HEK293 (cell line): ENCODE measurements at regions not wholly inside any gene's neighbourhood (a gene's known extent, or its start where the extent isn't known, plus 50 kb on each side); places are given as distances from the start of the nearest gene placed in this dataset.

Source experiments
- CTCF ChIA-PET: fragments of 350-600 bp; formaldehyde crosslinking; extraction: SDS; loops from one replicate; lab custom pipeline; 2021; ENCODE audit warnings: antibody characterized with exemption; lab: Yijun Ruan, JAX
- POLR2A ChIA-PET: fragments of 300-600 bp; formaldehyde crosslinking; extraction: SDS; loops from one replicate; lab custom pipeline; 2020; ENCODE audit warnings: antibody characterized with exemption, inconsistent platforms; lab: Yijun Ruan, JAX
- H3K27ac ChIP-seq: fragments of 200-500 bp; sonication (Bioruptor generic); 2 replicates; pipeline ENCODE4 v1.5.1; 2014; ENCODE audit warnings: low read depth, low read length, control low read depth, inconsistent platforms; ENCODE audit errors: extremely low read depth
- H3K36me3 ChIP-seq, 2 experiments: fragments of 200-500 bp in 1 of 2; sonication (Bioruptor generic) in 1 of 2; 1 replicate in 1 of 2; 2 replicates in 1 of 2; pipeline ENCODE4 v1.5.1; 2014 to 2017; ENCODE audit warnings: inconsistent platforms in 2 of 2, low read length in 2 of 2; ENCODE audit not compliant: control insufficient read depth in 2 of 2, insufficient read depth in 1 of 2
- H3K4me1 ChIP-seq: fragments of 200-500 bp; sonication (Bioruptor generic); 2 replicates; pipeline ENCODE4 v1.5.1; 2014; ENCODE audit warnings: mild to moderate bottlenecking, low read length, inconsistent platforms; ENCODE audit not compliant: control insufficient read depth, insufficient read depth
- H3K4me3 ChIP-seq: 2 replicates; pipeline ENCODE4 v1.5.1; 2011; ENCODE audit warnings: low read depth, mild to moderate bottlenecking, control low read depth, low read length, moderate library complexity
- H3K9me3 ChIP-seq: fragments of 200-500 bp; sonication (Bioruptor generic); 2 replicates; pipeline ENCODE4 v1.5.1; 2014; ENCODE audit warnings: low read depth, low read length, inconsistent platforms; ENCODE audit not compliant: control insufficient read depth, insufficient read depth
- MYNN ChIP-seq: fragments of 450-650 bp; formaldehyde crosslinking; IDR thresholded peaks from 2 replicates; pipeline ENCODE4 v1.5.1; 2016; ENCODE audit warnings: missing biosample characterization, missing genetic modification characterization, borderline replicate concordance
- OVOL3 ChIP-seq: fragments of 450-650 bp; formaldehyde crosslinking; IDR thresholded peaks from 2 replicates; pipeline ENCODE4 v1.5.1; 2016; ENCODE audit warnings: missing biosample characterization, missing genetic modification characterization
- PRDM1 ChIP-seq: fragments of 450-650 bp; formaldehyde crosslinking; IDR thresholded peaks from 2 replicates; pipeline ENCODE4; 2016; ENCODE audit warnings: missing biosample characterization, missing genetic modification characterization
- SP2 ChIP-seq: fragments of 450-650 bp; formaldehyde crosslinking; IDR thresholded peaks from 2 replicates; pipeline ENCODE4 v1.5.1; 2016; ENCODE audit warnings: missing biosample characterization, missing genetic modification characterization
- ZBTB8A ChIP-seq: fragments of 450-650 bp; formaldehyde crosslinking; IDR thresholded peaks from 2 replicates; pipeline ENCODE4 v1.5.1; 2016; ENCODE audit warnings: missing biosample characterization, missing genetic modification characterization
- ZNF132 ChIP-seq: fragments of 450-650 bp; formaldehyde crosslinking; IDR thresholded peaks from 2 replicates; pipeline ENCODE4 v1.5.1; 2017; ENCODE audit warnings: missing biosample characterization, missing genetic modification characterization, borderline replicate concordance
- ZNF138 ChIP-seq: fragments of 450-650 bp; formaldehyde crosslinking; IDR thresholded peaks from 2 replicates; pipeline ENCODE4 v1.5.1; 2016; ENCODE audit warnings: missing biosample characterization, missing genetic modification characterization, borderline replicate concordance
- ZNF175 ChIP-seq: fragments of 450-650 bp; formaldehyde crosslinking; IDR thresholded peaks from 2 replicates; pipeline ENCODE4 v1.5.1; 2016; ENCODE audit warnings: missing biosample characterization, missing genetic modification characterization
- ZNF211 ChIP-seq: fragments of 450-650 bp; formaldehyde crosslinking; IDR thresholded peaks from 2 replicates; pipeline ENCODE4 v1.5.1; 2016; ENCODE audit warnings: low read depth, missing biosample characterization, missing genetic modification characterization
- ZNF274 ChIP-seq, 2 experiments: fragments of 200-500 bp in 1 of 2; fragments of 450-650 bp in 1 of 2; sonication (Bioruptor generic) in 1 of 2; formaldehyde crosslinking in 1 of 2; IDR thresholded peaks; 2 replicates each; pipeline versions ENCODE4 v1.5.1 to v1.6.1; 2014 to 2016; ENCODE audit warnings: borderline replicate concordance in 1 of 2, inconsistent platforms in 1 of 2, low read length in 1 of 2, missing biosample characterization in 1 of 2, missing genetic modification characterization in 1 of 2
- ZNF350 ChIP-seq: fragments of 450-650 bp; formaldehyde crosslinking; IDR thresholded peaks from 2 replicates; pipeline ENCODE4 v1.5.0; 2017; ENCODE audit warnings: missing biosample characterization, mild to moderate bottlenecking, missing genetic modification characterization
- ZNF473 ChIP-seq: fragments of 450-650 bp; formaldehyde crosslinking; IDR thresholded peaks from 2 replicates; pipeline ENCODE4 v1.5.1; 2017; ENCODE audit warnings: missing biosample characterization, missing genetic modification characterization
- ZNF510 ChIP-seq: fragments of 450-650 bp; formaldehyde crosslinking; IDR thresholded peaks from 2 replicates; pipeline ENCODE4 v1.5.1; 2018; ENCODE audit warnings: mild to moderate bottlenecking, missing genetic modification characterization, missing biosample characterization; ENCODE audit not compliant: insufficient replicate concordance
- ZNF514 ChIP-seq: fragments of 450-650 bp; formaldehyde crosslinking; IDR thresholded peaks from 2 replicates; pipeline ENCODE4 v1.5.1; 2016; ENCODE audit warnings: missing biosample characterization, missing genetic modification characterization
- ZNF624 ChIP-seq: fragments of 450-650 bp; formaldehyde crosslinking; IDR thresholded peaks from 2 replicates; pipeline ENCODE4 v1.5.1; 2017; ENCODE audit warnings: missing biosample characterization, missing genetic modification characterization
- ZNF626 ChIP-seq: fragments of 450-650 bp; sonication (Bioruptor Pico); formaldehyde crosslinking; IDR thresholded peaks from 2 replicates; pipeline ENCODE4 v1.5.1; 2018; ENCODE audit warnings: missing biosample characterization, missing genetic modification characterization, inconsistent platforms
- ZNF791 ChIP-seq: fragments of 450-650 bp; formaldehyde crosslinking; IDR thresholded peaks from 2 replicates; pipeline ENCODE4 v1.5.1; 2016; ENCODE audit warnings: missing biosample characterization, missing genetic modification characterization
- TF ChIP-seq, protein P1 (sequence below): fragments of 450-650 bp; formaldehyde crosslinking; IDR thresholded peaks from 2 replicates; pipeline ENCODE4 v1.5.1; 2016; ENCODE audit warnings: missing biosample characterization, missing genetic modification characterization
- TF ChIP-seq, protein P2 (sequence below): fragments of 450-650 bp; formaldehyde crosslinking; IDR thresholded peaks from 2 replicates; pipeline ENCODE4 v1.5.1; 2016; ENCODE audit warnings: missing biosample characterization, missing genetic modification characterization
- TF ChIP-seq, protein P3 (sequence below): fragments of 450-650 bp; formaldehyde crosslinking; IDR thresholded peaks from 2 replicates; pipeline ENCODE4 v1.5.1; 2017; ENCODE audit warnings: missing biosample characterization, mild to moderate bottlenecking, missing genetic modification characterization, moderate library complexity
- TF ChIP-seq, protein P4 (sequence below): fragments of 450-650 bp; formaldehyde crosslinking; IDR thresholded peaks from 2 replicates; pipeline ENCODE4 v1.5.1; 2016; ENCODE audit warnings: missing biosample characterization, missing genetic modification characterization
- TF ChIP-seq, protein P5 (sequence below): fragments of 450-650 bp; formaldehyde crosslinking; IDR thresholded peaks from 2 replicates; pipeline ENCODE4 v1.5.1; 2016; ENCODE audit warnings: missing biosample characterization, missing genetic modification characterization

- TF ChIP-seq, protein P1, sequence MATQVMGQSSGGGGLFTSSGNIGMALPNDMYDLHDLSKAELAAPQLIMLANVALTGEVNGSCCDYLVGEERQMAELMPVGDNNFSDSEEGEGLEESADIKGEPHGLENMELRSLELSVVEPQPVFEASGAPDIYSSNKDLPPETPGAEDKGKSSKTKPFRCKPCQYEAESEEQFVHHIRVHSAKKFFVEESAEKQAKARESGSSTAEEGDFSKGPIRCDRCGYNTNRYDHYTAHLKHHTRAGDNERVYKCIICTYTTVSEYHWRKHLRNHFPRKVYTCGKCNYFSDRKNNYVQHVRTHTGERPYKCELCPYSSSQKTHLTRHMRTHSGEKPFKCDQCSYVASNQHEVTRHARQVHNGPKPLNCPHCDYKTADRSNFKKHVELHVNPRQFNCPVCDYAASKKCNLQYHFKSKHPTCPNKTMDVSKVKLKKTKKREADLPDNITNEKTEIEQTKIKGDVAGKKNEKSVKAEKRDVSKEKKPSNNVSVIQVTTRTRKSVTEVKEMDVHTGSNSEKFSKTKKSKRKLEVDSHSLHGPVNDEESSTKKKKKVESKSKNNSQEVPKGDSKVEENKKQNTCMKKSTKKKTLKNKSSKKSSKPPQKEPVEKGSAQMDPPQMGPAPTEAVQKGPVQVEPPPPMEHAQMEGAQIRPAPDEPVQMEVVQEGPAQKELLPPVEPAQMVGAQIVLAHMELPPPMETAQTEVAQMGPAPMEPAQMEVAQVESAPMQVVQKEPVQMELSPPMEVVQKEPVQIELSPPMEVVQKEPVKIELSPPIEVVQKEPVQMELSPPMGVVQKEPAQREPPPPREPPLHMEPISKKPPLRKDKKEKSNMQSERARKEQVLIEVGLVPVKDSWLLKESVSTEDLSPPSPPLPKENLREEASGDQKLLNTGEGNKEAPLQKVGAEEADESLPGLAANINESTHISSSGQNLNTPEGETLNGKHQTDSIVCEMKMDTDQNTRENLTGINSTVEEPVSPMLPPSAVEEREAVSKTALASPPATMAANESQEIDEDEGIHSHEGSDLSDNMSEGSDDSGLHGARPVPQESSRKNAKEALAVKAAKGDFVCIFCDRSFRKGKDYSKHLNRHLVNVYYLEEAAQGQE = no peak
- TF ChIP-seq, all 188 proteins: peak for 0
Observed at GRCh38 chr7:13386741-13387140, 602.7 kb downstream of the ETV1 start (continued).

GRCh38 chr7:13407911-13408310, 581.6 kb downstream of the ETV1 start:
- ChIA-PET CTCF (no interaction called here), POLR2A (no interaction called here)
- Histone ChIP-seq H3K9me3 (no peaks in the 10 kb centered on the region), H3K4me3 (no peak overlapping the region), H3K27ac (no peak overlapping the region), H3K36me3 (no peaks in the 10 kb centered on the region), H3K4me1 (no peaks in the 10 kb centered on the region)
- no peak for TF ChIP-seq ZNF514 (tag by site-specific recombination)
- TF ChIP-seq ZNF510 (tag by site-specific recombination) = no peak
- TF ChIP-seq, protein P2, sequence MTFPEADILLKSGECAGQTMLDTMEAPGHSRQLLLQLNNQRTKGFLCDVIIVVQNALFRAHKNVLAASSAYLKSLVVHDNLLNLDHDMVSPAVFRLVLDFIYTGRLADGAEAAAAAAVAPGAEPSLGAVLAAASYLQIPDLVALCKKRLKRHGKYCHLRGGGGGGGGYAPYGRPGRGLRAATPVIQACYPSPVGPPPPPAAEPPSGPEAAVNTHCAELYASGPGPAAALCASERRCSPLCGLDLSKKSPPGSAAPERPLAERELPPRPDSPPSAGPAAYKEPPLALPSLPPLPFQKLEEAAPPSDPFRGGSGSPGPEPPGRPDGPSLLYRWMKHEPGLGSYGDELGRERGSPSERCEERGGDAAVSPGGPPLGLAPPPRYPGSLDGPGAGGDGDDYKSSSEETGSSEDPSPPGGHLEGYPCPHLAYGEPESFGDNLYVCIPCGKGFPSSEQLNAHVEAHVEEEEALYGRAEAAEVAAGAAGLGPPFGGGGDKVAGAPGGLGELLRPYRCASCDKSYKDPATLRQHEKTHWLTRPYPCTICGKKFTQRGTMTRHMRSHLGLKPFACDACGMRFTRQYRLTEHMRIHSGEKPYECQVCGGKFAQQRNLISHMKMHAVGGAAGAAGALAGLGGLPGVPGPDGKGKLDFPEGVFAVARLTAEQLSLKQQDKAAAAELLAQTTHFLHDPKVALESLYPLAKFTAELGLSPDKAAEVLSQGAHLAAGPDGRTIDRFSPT (tag by site-specific recombination) = no peak
- TF ChIP-seq ZNF350 = no peak
- no peak for TF ChIP-seq OVOL3 (tag by site-specific recombination)
- TF ChIP-seq PRDM1 (tag by site-specific recombination) = no peak
- no peak for TF ChIP-seq ZNF473
- TF ChIP-seq ZNF138 = no peak
- TF ChIP-seq MYNN (tag by site-specific recombination) = no peak
- no peak for TF ChIP-seq ZNF175
- TF ChIP-seq ZNF791 (tag by site-specific recombination) = no peak
- TF ChIP-seq SP2 = no peak
- no peak for TF ChIP-seq ZBTB8A (tag by site-specific recombination)
- TF ChIP-seq ZNF626 (tag by site-specific recombination) = no peak

DNA sequence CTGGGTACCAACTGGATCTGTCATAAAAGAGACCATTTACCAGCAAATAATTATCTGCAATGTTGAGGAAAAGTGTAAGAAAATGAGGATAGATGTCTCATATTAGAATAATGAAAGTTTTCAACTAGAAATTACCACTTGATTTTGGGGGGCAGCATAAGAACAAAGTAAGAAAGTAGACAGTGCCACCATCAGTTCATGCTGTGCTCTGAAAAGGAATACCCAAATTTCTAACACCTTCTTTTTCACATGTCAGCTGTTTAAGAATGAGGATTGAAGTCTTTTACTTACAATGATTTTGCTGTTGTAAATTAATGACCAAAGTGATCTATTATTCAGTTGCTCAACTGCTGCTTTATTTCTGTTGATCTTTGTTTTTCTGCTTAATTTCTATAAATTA, 578.3 kb downstream of the ETV1 start:
- TF ChIP-seq, protein P2 (tag by site-specific recombination) = no peak
- TF ChIP-seq ZNF624 (tag by site-specific recombination) (no peak), ZNF132 (tag by site-specific recombination) (no peak), ZNF274 (IDR thresholded peaks at IDR 0.05; ENCODE audit: low read length) (no peak), ZNF274 (tag by site-specific recombination; IDR thresholded peaks at IDR 0.05; ENCODE audit: borderline replicate concordance) (no peak), ZNF211 (no peak)
- TF ChIP-seq, protein P3, sequence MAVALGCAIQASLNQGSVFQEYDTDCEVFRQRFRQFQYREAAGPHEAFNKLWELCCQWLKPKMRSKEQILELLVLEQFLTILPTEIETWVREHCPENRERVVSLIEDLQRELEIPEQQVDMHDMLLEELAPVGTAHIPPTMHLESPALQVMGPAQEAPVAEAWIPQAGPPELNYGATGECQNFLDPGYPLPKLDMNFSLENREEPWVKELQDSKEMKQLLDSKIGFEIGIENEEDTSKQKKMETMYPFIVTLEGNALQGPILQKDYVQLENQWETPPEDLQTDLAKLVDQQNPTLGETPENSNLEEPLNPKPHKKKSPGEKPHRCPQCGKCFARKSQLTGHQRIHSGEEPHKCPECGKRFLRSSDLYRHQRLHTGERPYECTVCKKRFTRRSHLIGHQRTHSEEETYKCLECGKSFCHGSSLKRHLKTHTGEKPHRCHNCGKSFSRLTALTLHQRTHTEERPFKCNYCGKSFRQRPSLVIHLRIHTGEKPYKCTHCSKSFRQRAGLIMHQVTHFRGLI (tag by site-specific recombination) = no peak
- TF ChIP-seq, protein P4, sequence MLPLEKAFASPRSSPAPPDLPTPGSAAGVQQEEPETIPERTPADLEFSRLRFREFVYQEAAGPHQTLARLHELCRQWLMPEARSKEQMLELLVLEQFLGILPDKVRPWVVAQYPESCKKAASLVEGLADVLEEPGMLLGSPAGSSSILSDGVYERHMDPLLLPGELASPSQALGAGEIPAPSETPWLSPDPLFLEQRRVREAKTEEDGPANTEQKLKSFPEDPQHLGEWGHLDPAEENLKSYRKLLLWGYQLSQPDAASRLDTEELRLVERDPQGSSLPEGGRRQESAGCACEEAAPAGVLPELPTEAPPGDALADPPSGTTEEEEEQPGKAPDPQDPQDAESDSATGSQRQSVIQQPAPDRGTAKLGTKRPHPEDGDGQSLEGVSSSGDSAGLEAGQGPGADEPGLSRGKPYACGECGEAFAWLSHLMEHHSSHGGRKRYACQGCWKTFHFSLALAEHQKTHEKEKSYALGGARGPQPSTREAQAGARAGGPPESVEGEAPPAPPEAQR = no peak
- TF ChIP-seq, protein P5, sequence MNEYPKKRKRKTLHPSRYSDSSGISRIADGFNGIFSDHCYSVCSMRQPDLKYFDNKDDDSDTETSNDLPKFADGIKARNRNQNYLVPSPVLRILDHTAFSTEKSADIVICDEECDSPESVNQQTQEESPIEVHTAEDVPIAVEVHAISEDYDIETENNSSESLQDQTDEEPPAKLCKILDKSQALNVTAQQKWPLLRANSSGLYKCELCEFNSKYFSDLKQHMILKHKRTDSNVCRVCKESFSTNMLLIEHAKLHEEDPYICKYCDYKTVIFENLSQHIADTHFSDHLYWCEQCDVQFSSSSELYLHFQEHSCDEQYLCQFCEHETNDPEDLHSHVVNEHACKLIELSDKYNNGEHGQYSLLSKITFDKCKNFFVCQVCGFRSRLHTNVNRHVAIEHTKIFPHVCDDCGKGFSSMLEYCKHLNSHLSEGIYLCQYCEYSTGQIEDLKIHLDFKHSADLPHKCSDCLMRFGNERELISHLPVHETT (tag by site-specific recombination) = no peak
- ChIA-PET POLR2A (no interaction called here), CTCF (no interaction called here)
- Histone ChIP-seq H3K4me3 (no peak overlapping the region), H3K36me3 (no peaks in the 10 kb centered on the region), H3K9me3 (no peaks in the 10 kb centered on the region), H3K27ac (no peak overlapping the region), H3K4me1 (no peaks in the 10 kb centered on the region)
